ENCODE measurements at regions not wholly inside any gene's neighbourhood (a gene's known extent, or its start where the extent isn't known, plus 50 kb on each side); places are given as distances from the start of the nearest gene placed in this dataset.

DNA sequence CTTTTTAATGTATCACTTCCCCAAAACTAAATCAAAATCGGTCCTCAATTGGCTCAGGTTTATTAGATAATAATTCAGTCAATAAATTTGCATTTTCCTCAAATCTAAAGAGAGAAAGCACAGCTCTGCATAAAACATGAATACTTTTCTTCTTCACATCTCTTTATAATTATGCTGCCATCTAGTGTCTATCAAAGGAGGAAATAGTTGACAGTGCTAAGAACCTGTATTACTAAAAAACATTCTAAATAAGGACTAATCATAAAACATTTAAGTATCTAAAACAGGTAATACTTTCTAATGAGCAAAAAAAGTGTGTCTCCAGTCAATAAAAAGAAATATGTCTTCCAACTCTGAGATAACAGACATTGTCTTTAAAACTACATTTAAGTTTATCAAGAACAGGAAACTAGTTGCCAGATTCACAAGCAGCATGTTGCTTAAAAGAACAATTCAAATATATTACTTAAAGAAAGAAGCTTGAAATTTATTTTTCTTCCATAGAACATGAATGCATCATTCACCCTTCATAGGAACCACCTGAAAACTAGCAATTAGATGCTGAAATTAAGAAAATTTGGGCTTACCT lies 56.5 kb upstream of the DST start:
- Histone ChIP-seq H3K36me3 (ENCODE audit: insufficient read depth, low read depth, low read length) (peaks cover 7% of the 10 kb centered on the region), H3K9me3 (ENCODE audit: insufficient read depth, low read depth, low read length) (no peaks in the 10 kb centered on the region), H3K4me3 (ENCODE audit: low read length) (no peak overlapping the region), H3K9ac (ENCODE audit: low read depth, low read length) (no peak overlapping the region), H3K4me1 (ENCODE audit: insufficient read depth, low read length) (no peaks in the 10 kb centered on the region), H3K27ac (ENCODE audit: low read length) (no peak overlapping the region), H3K27me3 (ENCODE audit: insufficient read depth, low read length) (no peaks in the 10 kb centered on the region)

GRCh38 chr6:56695702-56696101 lies 53.0 kb upstream of the DST start:
- Histone ChIP-seq H3K9me3 (ENCODE audit: insufficient read depth, low read depth, low read length) (no peaks in the 10 kb centered on the region), H3K4me3 (ENCODE audit: low read length) (no peak overlapping the region), H3K9ac (ENCODE audit: low read depth, low read length) (no peak overlapping the region), H3K36me3 (ENCODE audit: insufficient read depth, low read depth, low read length) (peaks cover 6% of the 10 kb centered on the region; the same call in 1 of the 2 replicates), H3K4me1 (ENCODE audit: insufficient read depth, low read length) (peaks cover 5% of the 10 kb centered on the region; the same call in 1 of the 2 replicates), H3K27ac (ENCODE audit: low read length) (no peak overlapping the region), H3K27me3 (ENCODE audit: insufficient read depth, low read length) (no peaks in the 10 kb centered on the region)

- Histone ChIP-seq H3K27me3 (ENCODE audit: insufficient read depth, low read length) (no peaks in the 10 kb centered on the region), H3K9me3 (ENCODE audit: insufficient read depth, low read depth, low read length) (no peaks in the 10 kb centered on the region), H3K9ac (ENCODE audit: low read depth, low read length) (no peak overlapping the region), H3K36me3 (ENCODE audit: insufficient read depth, low read depth, low read length) (peaks cover 6% of the 10 kb centered on the region; the same call in 1 of the 2 replicates), H3K4me3 (ENCODE audit: low read length) (no peak overlapping the region), H3K4me1 (ENCODE audit: insufficient read depth, low read length) (peaks cover 6% of the 10 kb centered on the region; the same call in 1 of the 2 replicates), H3K27ac (ENCODE audit: low read length) (no peak overlapping the region)
Measured at GRCh38 chr6:56694002-56694401, 51.3 kb upstream of the DST start.

DNA sequence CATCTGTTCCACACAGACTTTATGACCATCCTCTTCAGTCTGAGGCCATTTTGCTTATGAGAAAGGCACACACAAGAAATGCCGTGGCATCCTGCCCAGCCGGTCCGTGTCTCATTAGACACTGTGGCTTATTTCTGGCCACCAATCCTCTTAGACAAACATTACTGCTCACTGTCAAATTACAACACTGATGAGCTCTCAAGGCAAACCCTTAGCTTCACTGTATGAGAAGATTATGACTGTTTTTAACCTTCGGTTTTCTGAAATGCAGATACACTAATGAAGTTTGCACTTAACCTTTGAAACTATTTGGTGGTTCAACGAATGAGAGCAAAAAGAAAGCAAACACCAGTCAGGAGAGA lies 50.5 kb upstream of the DST start:
- no peak overlapping the region for H3K4me3 ChIP-seq (ENCODE audit: low read length)
- H3K4me1 ChIP-seq (ENCODE audit: insufficient read depth, low read length), result peaks cover 6% of the 10 kb centered on the region; the same call in 1 of the 2 replicates
- H3K27ac ChIP-seq (ENCODE audit: low read length), result no peak overlapping the region
- H3K9me3 ChIP-seq (ENCODE audit: insufficient read depth, low read depth, low read length), result no peaks in the 10 kb centered on the region
- no peak overlapping the region for H3K9ac ChIP-seq (ENCODE audit: low read depth, low read length)
- H3K36me3 ChIP-seq (ENCODE audit: insufficient read depth, low read depth, low read length), result peaks cover 6% of the 10 kb centered on the region; the same call in 1 of the 2 replicates
- H3K27me3 ChIP-seq (ENCODE audit: insufficient read depth, low read length), result no peaks in the 10 kb centered on the region

DNA sequence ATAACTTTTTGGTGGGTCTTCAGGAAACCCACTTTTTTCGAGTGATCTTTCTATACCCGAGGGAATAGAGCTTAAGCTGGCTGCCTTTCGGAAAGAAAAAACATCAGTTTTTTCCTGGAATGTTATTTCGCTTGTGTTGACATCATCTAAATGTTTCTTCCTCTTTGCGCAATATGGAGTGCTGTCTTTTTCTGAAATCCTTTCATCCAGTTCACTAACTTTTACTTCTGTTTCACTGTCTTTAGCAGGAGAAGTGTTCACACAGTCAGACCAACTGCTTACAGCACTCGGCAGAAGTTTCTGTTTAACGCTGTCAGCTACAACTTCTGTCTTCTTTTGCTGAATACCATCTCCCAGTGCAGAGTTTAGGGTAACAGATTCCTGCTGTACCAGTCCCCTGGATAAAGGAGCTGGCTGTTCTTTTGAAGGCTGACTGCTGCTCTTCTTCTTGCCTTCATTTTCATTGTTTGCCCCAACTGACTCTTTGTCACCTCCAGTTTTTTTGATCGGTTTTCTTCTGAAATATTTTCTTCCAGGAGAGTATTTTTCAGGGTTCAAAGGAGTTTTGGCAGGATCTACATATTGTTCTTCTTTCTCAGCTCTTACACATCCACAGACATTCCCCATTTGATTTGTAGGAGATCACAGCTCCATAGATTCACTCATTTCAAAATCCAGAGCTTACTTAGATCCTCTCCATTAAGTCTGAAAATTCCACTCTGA lies 50.0 kb upstream of the DST start:
- no peak overlapping the region for H3K4me3 ChIP-seq (ENCODE audit: low read length)
- H3K27ac ChIP-seq (ENCODE audit: low read length), result no peak overlapping the region
- no peaks in the 10 kb centered on the region for H3K9me3 ChIP-seq (ENCODE audit: insufficient read depth, low read depth, low read length)
- peaks cover 6% of the 10 kb centered on the region; the same call in 1 of the 2 replicates for H3K36me3 ChIP-seq (ENCODE audit: insufficient read depth, low read depth, low read length)
- no peaks in the 10 kb centered on the region for H3K27me3 ChIP-seq (ENCODE audit: insufficient read depth, low read length)
- H3K4me1 ChIP-seq (ENCODE audit: insufficient read depth, low read length), result peaks cover 6% of the 10 kb centered on the region; the same call in 1 of the 2 replicates
- no peak overlapping the region for H3K9ac ChIP-seq (ENCODE audit: low read depth, low read length)

Data from iPS-20b (cell line).